ENCODE measurements at regions not wholly inside any gene's neighbourhood (a gene's known extent, or its start where the extent isn't known, plus 50 kb on each side); places are given as distances from the start of the nearest gene placed in this dataset.
"Not testable (repeated sequence)": the region's sequence is repeated elsewhere in the genome, so short reads cannot be mapped to it uniquely, and the experiment has no call there.

- H3K4me3 ChIP-seq (ENCODE audit: low read length in 2 of 2), result no peak overlapping the region
- no peaks in the 10 kb centered on the region for H3K36me3 ChIP-seq (ENCODE audit: control insufficient read depth in 1 of 2, insufficient read depth in 2 of 2, low read length in 1 of 2)
- no peaks in the 10 kb centered on the region for H3K4me1 ChIP-seq (ENCODE audit: control insufficient read depth in 1 of 2, insufficient read depth in 2 of 2, low read length in 2 of 2)
- DNase-seq (no peak), ATAC-seq (ENCODE audit: low FRiP score) (no peak)
- peaks cover 0 to 6% of the 10 kb centered on the region in 2 donors for H3K27me3 ChIP-seq (ENCODE audit: control insufficient read depth in 1 of 2, insufficient read depth in 2 of 2, low read length in 1 of 2)
- H3K9me3 ChIP-seq (ENCODE audit: control insufficient read depth, low read length), result peaks cover 1% of the 10 kb centered on the region
- WGBS, 2 donors, result 56 to 66% methylated on average over 4 of the region's 4 CpGs
- no peak overlapping the region for H3K27ac ChIP-seq (ENCODE audit: low read depth in 1 of 2, low read length in 2 of 2)
- intact Hi-C loops (cut with DNase I), result no loop called here
Measured at GRCh38 chr1:30164693-30165092, 558.7 kb downstream of the MATN1 start.

GRCh38 chr1:30162565-30162964, 560.8 kb downstream of the MATN1 start:
- intact Hi-C loops (cut with DNase I), result no loop called here
- Histone ChIP-seq H3K4me3 (ENCODE audit: low read length in 2 of 2) (no peak overlapping the region), H3K36me3 (ENCODE audit: control insufficient read depth in 1 of 2, insufficient read depth in 2 of 2, low read length in 1 of 2) (no peaks in the 10 kb centered on the region), H3K9me3 (ENCODE audit: control insufficient read depth, low read length) (peaks cover 1% of the 10 kb centered on the region), H3K4me1 (ENCODE audit: control insufficient read depth in 1 of 2, insufficient read depth in 2 of 2, low read length in 2 of 2) (no peaks in the 10 kb centered on the region), H3K27me3 (ENCODE audit: control insufficient read depth in 1 of 2, insufficient read depth in 2 of 2, low read length in 1 of 2) (peaks cover 0 to 6% of the 10 kb centered on the region in 2 donors), H3K27ac (ENCODE audit: low read depth in 1 of 2, low read length in 2 of 2) (no peak overlapping the region)
- DNase-seq (no peak), ATAC-seq (ENCODE audit: low FRiP score) (no peak)
- 68 to 71% methylated on average over 2 of the region's 2 CpGs for WGBS, 2 donors

- no peaks in the 10 kb centered on the region for H3K36me3 ChIP-seq (ENCODE audit: control insufficient read depth in 1 of 2, insufficient read depth in 2 of 2, low read length in 1 of 2)
- 57 to 63% methylated on average over 6 of the region's 6 CpGs for WGBS, 2 donors
Measured at GRCh38 chr1:30161953-30162352, 561.4 kb downstream of the MATN1 start.

GRCh38 chr1:30160999-30161689, 562.2 kb downstream of the MATN1 start:
- no peak for ATAC-seq (ENCODE audit: low FRiP score)
- no peak for DNase-seq
- H3K27me3 ChIP-seq (ENCODE audit: control insufficient read depth in 1 of 2, insufficient read depth in 2 of 2, low read length in 1 of 2), result peaks cover 0 to 6% of the 10 kb centered on the region in 2 donors

More at GRCh38 chr1:30161953-30162352, 561.4 kb downstream of the MATN1 start:
- H3K27me3 ChIP-seq (ENCODE audit: control insufficient read depth in 1 of 2, insufficient read depth in 2 of 2, low read length in 1 of 2), result peaks cover 0 to 6% of the 10 kb centered on the region in 2 donors
- H3K27ac ChIP-seq (ENCODE audit: low read depth in 1 of 2, low read length in 2 of 2), result no peak overlapping the region
- H3K4me3 ChIP-seq (ENCODE audit: low read length in 2 of 2), result no peak overlapping the region
- intact Hi-C loops (cut with DNase I), result no loop called here
- no peaks in the 10 kb centered on the region for H3K4me1 ChIP-seq (ENCODE audit: control insufficient read depth in 1 of 2, insufficient read depth in 2 of 2, low read length in 2 of 2)
- DNase-seq (no peak), ATAC-seq (ENCODE audit: low FRiP score) (no peak)
- H3K9me3 ChIP-seq (ENCODE audit: control insufficient read depth, low read length), result peaks cover 1% of the 10 kb centered on the region

GRCh38 chr1:30159015-30159414, 564.4 kb downstream of the MATN1 start:
- no peak overlapping the region for H3K4me3 ChIP-seq (ENCODE audit: low read length in 2 of 2)
- H3K4me1 ChIP-seq (ENCODE audit: control insufficient read depth in 1 of 2, insufficient read depth in 2 of 2, low read length in 2 of 2), result no peaks in the 10 kb centered on the region
- peaks cover 0 to 3% of the 10 kb centered on the region in 2 donors for H3K27me3 ChIP-seq (ENCODE audit: control insufficient read depth in 1 of 2, insufficient read depth in 2 of 2, low read length in 1 of 2)
- intact Hi-C loops (cut with DNase I), result no loop called here
- no peaks in the 10 kb centered on the region for H3K36me3 ChIP-seq (ENCODE audit: control insufficient read depth in 1 of 2, insufficient read depth in 2 of 2, low read length in 1 of 2)
- 44 to 51% methylated on average over 3 of the region's 3 CpGs for WGBS, 2 donors
- ATAC-seq (ENCODE audit: low FRiP score) (no peak), DNase-seq (no peak)
- no peak overlapping the region for H3K27ac ChIP-seq (ENCODE audit: low read depth in 1 of 2, low read length in 2 of 2)
- peaks cover 1% of the 10 kb centered on the region for H3K9me3 ChIP-seq (ENCODE audit: control insufficient read depth, low read length)

More at GRCh38 chr1:30160999-30161689, 562.2 kb downstream of the MATN1 start:
- H3K36me3 ChIP-seq (ENCODE audit: control insufficient read depth in 1 of 2, insufficient read depth in 2 of 2, low read length in 1 of 2), result no peaks in the 10 kb centered on the region
- H3K4me3 ChIP-seq (ENCODE audit: low read length in 2 of 2), result no peak overlapping the region
- H3K4me1 ChIP-seq (ENCODE audit: control insufficient read depth in 1 of 2, insufficient read depth in 2 of 2, low read length in 2 of 2), result no peaks in the 10 kb centered on the region
- H3K27ac ChIP-seq (ENCODE audit: low read depth in 1 of 2, low read length in 2 of 2), result no peak overlapping the region
- intact Hi-C loops (cut with DNase I), result no loop called here
- peaks cover 1% of the 10 kb centered on the region for H3K9me3 ChIP-seq (ENCODE audit: control insufficient read depth, low read length)
- 79 to 82% methylated on average over 12 of the region's 12 CpGs for whole genome bisulfite sequencing, 2 donors

GRCh38 chr1:30155698-30156097, 567.7 kb downstream of the MATN1 start:
- H3K27ac ChIP-seq (ENCODE audit: low read depth in 1 of 2, low read length in 2 of 2); ATAC-seq (ENCODE audit: low FRiP score); H3K4me1 ChIP-seq (ENCODE audit: control insufficient read depth in 1 of 2, insufficient read depth in 2 of 2, low read length in 2 of 2); H3K9me3 ChIP-seq (ENCODE audit: control insufficient read depth, low read length); H3K36me3 ChIP-seq (ENCODE audit: control insufficient read depth in 1 of 2, insufficient read depth in 2 of 2, low read length in 1 of 2); H3K27me3 ChIP-seq (ENCODE audit: control insufficient read depth in 1 of 2, insufficient read depth in 2 of 2, low read length in 1 of 2); H3K4me3 ChIP-seq (ENCODE audit: low read length in 2 of 2); intact Hi-C loops (cut with DNase I); DNase-seq: not testable (repeated sequence)
- WGBS, 2 donors, result 70 to 100% methylated on average over 2 of the region's 2 CpGs

GRCh38 chr1:30155253-30155652, 568.1 kb downstream of the MATN1 start:
- H3K36me3 ChIP-seq (ENCODE audit: control insufficient read depth in 1 of 2, insufficient read depth in 2 of 2, low read length in 1 of 2); H3K27ac ChIP-seq (ENCODE audit: low read depth in 1 of 2, low read length in 2 of 2); DNase-seq; H3K4me1 ChIP-seq (ENCODE audit: control insufficient read depth in 1 of 2, insufficient read depth in 2 of 2, low read length in 2 of 2); H3K9me3 ChIP-seq (ENCODE audit: control insufficient read depth, low read length); intact Hi-C loops (cut with DNase I); H3K4me3 ChIP-seq (ENCODE audit: low read length in 2 of 2); ATAC-seq (ENCODE audit: low FRiP score); H3K27me3 ChIP-seq (ENCODE audit: control insufficient read depth in 1 of 2, insufficient read depth in 2 of 2, low read length in 1 of 2): not testable (repeated sequence)
- 81 to 83% methylated on average over 3 of the region's 3 CpGs for WGBS, 2 donors

GRCh38 chr1:30153743-30154449, 569.5 kb downstream of the MATN1 start:
- Histone ChIP-seq H3K9me3 (ENCODE audit: control insufficient read depth, low read length) (peaks cover 6% of the 10 kb centered on the region), H3K27me3 (ENCODE audit: control insufficient read depth in 1 of 2, insufficient read depth in 2 of 2, low read length in 1 of 2) (no peaks in the 10 kb centered on the region), H3K27ac (ENCODE audit: low read depth in 1 of 2, low read length in 2 of 2) (no peak overlapping the region), H3K4me1 (ENCODE audit: control insufficient read depth in 1 of 2, insufficient read depth in 2 of 2, low read length in 2 of 2) (no peaks in the 10 kb centered on the region), H3K4me3 (ENCODE audit: low read length in 2 of 2) (no peak overlapping the region), H3K36me3 (ENCODE audit: control insufficient read depth in 1 of 2, insufficient read depth in 2 of 2, low read length in 1 of 2) (no peaks in the 10 kb centered on the region)
- intact Hi-C loops (cut with DNase I), result no loop called here
- no peak for ATAC-seq (ENCODE audit: low FRiP score)
- 55 to 59% methylated on average over 4 of the region's 4 CpGs for WGBS, 2 donors
- no peak for DNase-seq

GRCh38 chr1:30151826-30152225, 571.6 kb downstream of the MATN1 start:
- ATAC-seq (ENCODE audit: low FRiP score), result no peak

More at GRCh38 chr1:30151826-30152225, 571.6 kb downstream of the MATN1 start:
- H3K27me3 ChIP-seq (ENCODE audit: control insufficient read depth in 1 of 2, insufficient read depth in 2 of 2, low read length in 1 of 2), result no peaks in the 10 kb centered on the region
- WGBS, 2 donors, result 65 to 75% methylated on average over 1 of the region's 1 CpG
- intact Hi-C loops (cut with DNase I), result no loop called here
- H3K4me1 ChIP-seq (ENCODE audit: control insufficient read depth in 1 of 2, insufficient read depth in 2 of 2, low read length in 2 of 2), result no peaks in the 10 kb centered on the region
- DNase-seq, result peak in 1 of 2 donors; percentile 8
- H3K4me3 ChIP-seq (ENCODE audit: low read length in 2 of 2), result no peak overlapping the region
- no peak overlapping the region for H3K27ac ChIP-seq (ENCODE audit: low read depth in 1 of 2, low read length in 2 of 2)
- H3K36me3 ChIP-seq (ENCODE audit: control insufficient read depth in 1 of 2, insufficient read depth in 2 of 2, low read length in 1 of 2), result no peaks in the 10 kb centered on the region
- H3K9me3 ChIP-seq (ENCODE audit: control insufficient read depth, low read length), result peaks cover 7% of the 10 kb centered on the region

Data from aorta (tissue), 5 donors.